SKM-1 (cell line): ENCODE measurements at regions not wholly inside any gene's neighbourhood (a gene's known extent, or its start where the extent isn't known, plus 50 kb on each side); places are given as distances from the start of the nearest gene placed in this dataset.
"Not testable (repeated sequence)": the region's sequence is repeated elsewhere in the genome, so short reads cannot be mapped to it uniquely, and the experiment has no call there.

ENCODE experiments used
- DNase-seq: peaks from one replicate; lab custom pipeline; 2025; ENCODE audit not compliant: unreplicated experiment; lab: John Stamatoyannopoulos, UW

- no peak for DNase-seq
These were observed 1031.2 kb downstream of the EFNA5 start for GRCh38 chr5:106639488-106639887.

- DNase-seq: no peak
These were observed 1033.5 kb downstream of the EFNA5 start for GRCh38 chr5:106637275-106637674.

GRCh38 chr5:106634375-106634774 lies 1036.4 kb downstream of the EFNA5 start:
- DNase-seq: no peak

GRCh38 chr5:106633825-106634224 lies 1036.9 kb downstream of the EFNA5 start:
- DNase-seq: no peak

GRCh38 chr5:106628456-106628855 lies 1042.3 kb downstream of the EFNA5 start:
- not testable (repeated sequence) for DNase-seq

- no peak for DNase-seq
These were observed 1060.7 kb downstream of the EFNA5 start for GRCh38 chr5:106610041-106610440.

- DNase-seq: no peak
These were observed 1069.1 kb downstream of the EFNA5 start for GRCh38 chr5:106601620-106602019.

- no peak for DNase-seq
These were observed 1069.9 kb downstream of the EFNA5 start for GRCh38 chr5:106600803-106601202.

GRCh38 chr5:106595864-106596263 lies 1074.9 kb downstream of the EFNA5 start:
- DNase-seq: no peak

- no peak for DNase-seq
These were observed 1086.5 kb downstream of the EFNA5 start for GRCh38 chr5:106584268-106584667.

GRCh38 chr5:106578736-106579135 lies 1092.0 kb downstream of the EFNA5 start:
- DNase-seq: no peak

- no peak for DNase-seq
These were observed 1095.9 kb downstream of the EFNA5 start for GRCh38 chr5:106574820-106575219.

- no peak for DNase-seq
These were observed 1104.7 kb downstream of the EFNA5 start for GRCh38 chr5:106566031-106566430.

- DNase-seq: no peak
These were observed 1125.4 kb downstream of the EFNA5 start for GRCh38 chr5:106545325-106545724.

GRCh38 chr5:106543330-106543729 lies 1127.4 kb downstream of the EFNA5 start:
- no peak for DNase-seq

GRCh38 chr5:106530150-106530549 lies 1140.6 kb downstream of the EFNA5 start:
- no peak for DNase-seq

GRCh38 chr5:106525438-106525837 lies 1145.3 kb downstream of the EFNA5 start:
- no peak for DNase-seq

GRCh38 chr5:106523852-106524251 lies 1146.9 kb downstream of the EFNA5 start:
- DNase-seq: no peak

GRCh38 chr5:106522296-106522695 lies 1148.4 kb downstream of the EFNA5 start:
- DNase-seq: no peak

GRCh38 chr5:106521701-106522100 lies 1149.0 kb downstream of the EFNA5 start:
- no peak for DNase-seq

- no peak for DNase-seq
These were observed 1160.4 kb downstream of the EFNA5 start for GRCh38 chr5:106510321-106510720.

- no peak for DNase-seq
These were observed 1161.8 kb downstream of the EFNA5 start for GRCh38 chr5:106508894-106509293.

- no peak for DNase-seq
These were observed 1176.8 kb downstream of the EFNA5 start for GRCh38 chr5:106493910-106494309.

GRCh38 chr5:106489004-106489403 lies 1181.7 kb downstream of the EFNA5 start:
- no peak for DNase-seq
